Right atrium auricular region (tissue), 2 donors: ENCODE measurements at regions not wholly inside any gene's neighbourhood (a gene's known extent, or its start where the extent isn't known, plus 50 kb on each side); places are given as distances from the start of the nearest gene placed in this dataset.
A peak's percentile ranks its signal among the peaks of the same experiment; 100 is the strongest.

Source experiments
- DNase-seq: peaks from one replicate; pipeline ENCODE4 v3.0.0-alpha.2; 2019; ENCODE audit warnings: low spot score
- H3K27ac ChIP-seq, 2 donors: fragments of 200-600 bp; sonication (generic); 1 replicate in 1 of 2; 2 replicates in 1 of 2; pipeline ENCODE4 v1.5.1; 2016 to 2019
- H3K27me3 ChIP-seq, 2 donors: fragments of 200-600 bp; sonication (generic); one replicate each; pipeline versions ENCODE4 v1.5.1 to v1.6.0; 2017 to 2019
- H3K36me3 ChIP-seq: fragments of 200-600 bp; sonication (generic); one replicate; pipeline ENCODE4 v1.5.1; 2016
- H3K4me1 ChIP-seq, 2 donors: fragments of 200-600 bp; sonication (generic); one replicate each; pipeline versions ENCODE4 v1.5.1 to v1.6.0; 2017 to 2019
- H3K4me3 ChIP-seq, 2 donors: fragments of 200-600 bp; sonication (generic); 1 replicate in 1 of 2; 2 replicates in 1 of 2; pipeline ENCODE4 v1.5.1; 2017 to 2019; ENCODE audit warnings: mild to moderate bottlenecking in 1 of 2, moderate library complexity in 1 of 2
- H3K9me3 ChIP-seq, 2 donors: fragments of 200-600 bp; sonication (generic); one replicate each; pipeline ENCODE4 v1.5.1; 2019
- TF ChIP-seq, protein P1 (sequence below), 2 donors: fragments of 200-600 bp; sonication (generic); IDR thresholded peaks; one replicate each; pipeline ENCODE4 v1.5.1; 2019; ENCODE audit warnings: antibody characterized with exemption in 2 of 2

DNA sequence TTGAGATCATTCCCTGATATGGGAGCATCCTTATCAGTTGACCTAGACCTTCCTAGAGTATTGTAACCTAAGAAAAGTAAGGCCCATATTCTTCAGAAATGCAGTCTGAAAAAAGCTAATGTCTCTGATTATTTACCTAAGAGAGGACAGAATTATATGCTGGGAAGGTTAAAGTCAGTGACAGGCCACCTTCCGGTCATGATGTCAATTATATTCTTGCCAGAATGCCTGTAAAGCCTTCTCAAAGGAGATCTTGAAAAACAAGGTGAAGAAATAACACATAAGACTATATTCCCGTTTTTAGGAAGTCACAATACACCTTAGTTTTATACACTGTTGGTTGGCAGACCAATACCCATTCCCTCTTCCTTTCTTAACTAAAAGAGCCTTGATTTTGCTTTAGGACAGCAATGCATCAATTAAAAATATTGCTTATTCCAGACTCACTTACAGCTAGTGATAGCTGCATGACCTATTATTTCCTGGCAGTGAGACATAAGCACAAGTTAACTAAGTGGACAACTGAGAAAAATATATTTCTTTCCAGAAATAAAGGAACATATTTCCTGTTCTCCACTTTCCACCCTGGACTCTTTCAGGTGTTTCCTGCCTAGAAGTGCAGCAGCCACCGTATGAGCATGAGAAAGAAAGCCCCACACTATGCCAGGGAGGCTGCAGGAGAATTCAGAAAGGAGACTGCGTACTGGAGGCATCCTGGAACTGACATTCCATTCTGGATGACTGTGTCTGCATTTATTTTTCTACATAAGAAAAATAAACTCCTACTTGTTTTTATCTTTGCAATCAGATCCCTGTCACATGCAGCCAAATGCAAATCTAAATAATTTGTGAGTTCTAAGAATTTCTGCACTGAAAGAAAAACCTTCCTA is 332.9 kb upstream of the PTBP2 start:
- Histone ChIP-seq H3K27ac (no peak overlapping the region), H3K27me3 (no peaks in the 10 kb centered on the region), H3K9me3 (no peaks in the 10 kb centered on the region), H3K36me3 (no peaks in the 10 kb centered on the region), H3K4me1 (no peaks in the 10 kb centered on the region), H3K4me3 (no peak overlapping the region)
- TF ChIP-seq, protein P1, sequence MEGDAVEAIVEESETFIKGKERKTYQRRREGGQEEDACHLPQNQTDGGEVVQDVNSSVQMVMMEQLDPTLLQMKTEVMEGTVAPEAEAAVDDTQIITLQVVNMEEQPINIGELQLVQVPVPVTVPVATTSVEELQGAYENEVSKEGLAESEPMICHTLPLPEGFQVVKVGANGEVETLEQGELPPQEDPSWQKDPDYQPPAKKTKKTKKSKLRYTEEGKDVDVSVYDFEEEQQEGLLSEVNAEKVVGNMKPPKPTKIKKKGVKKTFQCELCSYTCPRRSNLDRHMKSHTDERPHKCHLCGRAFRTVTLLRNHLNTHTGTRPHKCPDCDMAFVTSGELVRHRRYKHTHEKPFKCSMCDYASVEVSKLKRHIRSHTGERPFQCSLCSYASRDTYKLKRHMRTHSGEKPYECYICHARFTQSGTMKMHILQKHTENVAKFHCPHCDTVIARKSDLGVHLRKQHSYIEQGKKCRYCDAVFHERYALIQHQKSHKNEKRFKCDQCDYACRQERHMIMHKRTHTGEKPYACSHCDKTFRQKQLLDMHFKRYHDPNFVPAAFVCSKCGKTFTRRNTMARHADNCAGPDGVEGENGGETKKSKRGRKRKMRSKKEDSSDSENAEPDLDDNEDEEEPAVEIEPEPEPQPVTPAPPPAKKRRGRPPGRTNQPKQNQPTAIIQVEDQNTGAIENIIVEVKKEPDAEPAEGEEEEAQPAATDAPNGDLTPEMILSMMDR (IDR thresholded peaks at IDR 0.05) = no peak
- no peak for DNase-seq

DNA sequence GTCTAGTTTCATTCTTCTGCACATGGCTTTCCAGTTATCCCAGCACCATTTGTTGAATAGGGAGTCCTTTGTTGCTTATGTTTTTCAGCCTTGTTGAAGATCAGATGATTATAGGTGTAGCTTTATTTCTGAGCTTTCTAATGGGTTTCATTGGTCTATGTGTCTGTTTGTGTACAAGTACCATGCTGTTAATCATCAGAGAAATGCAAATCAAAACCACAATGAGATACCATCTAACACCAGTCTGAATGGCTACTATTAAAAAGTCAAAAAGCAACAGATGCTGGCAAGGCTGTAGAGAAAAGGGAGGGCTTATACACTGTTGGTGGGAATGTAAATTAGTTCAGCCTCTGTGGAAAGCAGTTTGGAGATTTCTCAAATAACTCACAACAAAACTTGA is 321.5 kb upstream of the PTBP2 start:
- H3K4me3 ChIP-seq = no peak overlapping the region
- TF ChIP-seq, protein P1 (IDR thresholded peaks at IDR 0.05) = no peak
- H3K27me3 ChIP-seq = no peaks in the 10 kb centered on the region
- H3K36me3 ChIP-seq = no peaks in the 10 kb centered on the region
- H3K9me3 ChIP-seq = no peaks in the 10 kb centered on the region
- H3K27ac ChIP-seq = no peak overlapping the region
- DNase-seq = no peak
- H3K4me1 ChIP-seq = no peaks in the 10 kb centered on the region

DNA sequence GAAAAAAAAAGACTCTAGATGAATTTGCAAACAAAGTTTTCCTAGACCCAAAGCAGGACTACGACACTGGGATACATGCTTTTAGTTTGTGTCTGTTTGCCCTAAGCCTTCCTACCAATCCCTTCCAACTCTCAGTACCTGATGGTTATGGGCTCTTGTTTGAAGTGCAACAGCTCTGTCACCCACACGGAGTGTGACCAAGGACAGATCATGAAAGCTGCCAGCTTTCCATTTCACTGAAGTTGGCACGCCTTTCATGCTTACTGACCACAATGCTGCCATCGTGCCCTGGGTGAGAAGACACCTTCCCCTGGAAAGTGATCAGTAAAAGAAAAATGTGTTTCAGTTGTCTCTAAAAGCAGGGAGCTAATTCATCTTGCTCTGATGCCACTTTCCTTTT is 312.5 kb upstream of the PTBP2 start:
- Histone ChIP-seq H3K27ac (peak overlapping the region in 1 of 2 donors; percentile 49), H3K4me1 (no peaks in the 10 kb centered on the region), H3K27me3 (no peaks in the 10 kb centered on the region), H3K9me3 (no peaks in the 10 kb centered on the region), H3K36me3 (no peaks in the 10 kb centered on the region), H3K4me3 (no peak overlapping the region)
- no peak for DNase-seq
- TF ChIP-seq, protein P1 (IDR thresholded peaks at IDR 0.05) = no peak

DNA sequence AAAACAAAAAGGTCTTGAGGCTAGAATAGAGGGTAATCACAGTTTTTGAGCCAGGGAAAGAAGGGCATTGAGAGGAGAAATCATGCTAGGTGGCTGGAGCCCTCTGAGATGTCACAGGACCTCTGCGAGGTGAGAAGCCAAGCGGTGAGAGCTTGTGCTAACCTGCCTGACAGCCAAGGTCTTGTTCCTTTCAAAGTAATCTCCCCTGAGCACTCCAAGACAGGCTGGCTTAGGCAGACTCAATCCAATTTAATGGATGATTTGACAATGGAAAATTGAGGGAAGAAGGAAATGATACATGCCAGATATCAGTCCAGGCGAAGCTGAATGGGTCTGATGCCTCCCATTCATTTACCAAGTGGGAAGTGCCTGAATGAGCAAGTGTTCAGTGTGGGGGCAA is 311.9 kb upstream of the PTBP2 start:
- no peaks in the 10 kb centered on the region for H3K36me3 ChIP-seq
- TF ChIP-seq, protein P1 (IDR thresholded peaks at IDR 0.05) = no peak
- no peak for DNase-seq
- no peaks in the 10 kb centered on the region for H3K9me3 ChIP-seq
- peak overlapping the region in 1 of 2 donors; percentile 49 for H3K27ac ChIP-seq
- H3K4me3 ChIP-seq = no peak overlapping the region
- H3K27me3 ChIP-seq = no peaks in the 10 kb centered on the region
- H3K4me1 ChIP-seq = no peaks in the 10 kb centered on the region

DNA sequence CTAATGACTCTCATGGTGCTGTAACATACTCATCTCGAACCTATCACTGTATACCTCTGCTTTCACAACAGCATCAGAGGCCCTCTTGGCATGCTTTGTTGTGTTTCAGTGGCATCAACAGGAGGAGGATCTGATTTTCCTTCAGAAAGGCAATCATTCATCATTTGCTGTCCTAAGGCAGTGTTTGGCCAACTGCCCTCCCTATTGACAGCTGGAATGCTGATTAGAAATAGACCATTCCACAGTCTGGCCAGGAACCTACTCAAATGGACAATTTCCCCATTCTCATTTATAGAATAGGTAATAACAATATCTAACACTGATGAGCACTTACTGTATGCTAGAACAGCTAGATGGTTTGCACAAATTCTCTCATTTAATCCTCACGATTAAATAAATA is 310.6 kb upstream of the PTBP2 start:
- Histone ChIP-seq H3K36me3 (no peaks in the 10 kb centered on the region), H3K27ac (no peak overlapping the region), H3K4me1 (no peaks in the 10 kb centered on the region), H3K27me3 (no peaks in the 10 kb centered on the region), H3K4me3 (no peak overlapping the region), H3K9me3 (no peaks in the 10 kb centered on the region)
- TF ChIP-seq, protein P1 (IDR thresholded peaks at IDR 0.05) = no peak
- no peak for DNase-seq

DNA sequence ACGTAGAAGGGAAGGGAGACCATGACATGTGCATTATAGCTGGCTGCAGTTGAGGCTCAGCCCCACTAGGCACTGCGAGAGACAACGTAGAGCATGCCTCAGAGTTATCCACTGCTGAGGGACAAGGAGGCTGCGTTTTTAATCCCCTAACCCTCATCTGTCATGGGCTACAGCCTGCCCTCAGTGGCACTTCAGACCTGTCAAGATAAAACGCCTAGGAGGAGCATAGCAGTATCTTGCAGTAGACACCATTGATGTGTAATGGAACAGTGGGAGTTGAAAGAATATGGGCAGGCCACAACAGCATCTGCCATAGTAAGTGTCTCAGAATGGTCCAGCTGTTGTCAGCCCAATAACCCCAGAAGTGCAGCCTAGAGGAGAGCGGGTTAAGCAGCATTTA is 307.0 kb upstream of the PTBP2 start:
- Histone ChIP-seq H3K4me1 (peaks cover 0 to 12% of the 10 kb centered on the region in 2 donors), H3K4me3 (no peak overlapping the region), H3K27ac (no peak overlapping the region), H3K27me3 (no peaks in the 10 kb centered on the region), H3K36me3 (no peaks in the 10 kb centered on the region), H3K9me3 (no peaks in the 10 kb centered on the region)
- DNase-seq = no peak
- TF ChIP-seq, protein P1 (IDR thresholded peaks at IDR 0.05) = no peak
